Body of pancreas (tissue), 4 donors: ENCODE measurements at regions not wholly inside any gene's neighbourhood (a gene's known extent, or its start where the extent isn't known, plus 50 kb on each side); places are given as distances from the start of the nearest gene placed in this dataset.
"Not testable (repeated sequence)": the region's sequence is repeated elsewhere in the genome, so short reads cannot be mapped to it uniquely, and the experiment has no call there.

Source experiments
- ATAC-seq: fragments of 150-250 bp; one replicate; pipeline ENCODE4 v1.9.1; 2016
- DNase-seq, 4 donors: peaks; one replicate each; pipeline ENCODE4 v3.0.0-alpha.2; 2019
- H3K27ac ChIP-seq, 4 donors: fragments of 200-600 bp; sonication (generic); 1 replicate in 3 of 4; 2 replicates in 1 of 4; pipeline versions ENCODE4 v1.5.1 to v1.6.1; 2016 to 2019; ENCODE audit warnings: mild to moderate bottlenecking in 1 of 4, mixed read lengths in 1 of 4, moderate library complexity in 1 of 4
- H3K27me3 ChIP-seq, 2 donors: fragments of 200-600 bp; sonication (generic); one replicate each; pipeline ENCODE4 v1.6.0; 2016; ENCODE audit warnings: mild to moderate bottlenecking in 1 of 2
- H3K36me3 ChIP-seq, 2 donors: fragments of 200-600 bp; sonication (generic); replicated peaks in 1 of 2; 2 replicates each; pipeline ENCODE4 v1.5.1; 2016; ENCODE audit warnings: low read depth in 2 of 2; ENCODE audit not compliant: insufficient read depth in 1 of 2
- H3K4me1 ChIP-seq: fragments of 200-600 bp; sonication (generic); one replicate; pipeline ENCODE4 v1.6.0; 2016
- H3K4me3 ChIP-seq, 2 donors: fragments of 200-600 bp; sonication (generic); 1 replicate in 1 of 2; 2 replicates in 1 of 2; pipeline ENCODE4 v1.5.1; 2016 to 2019
- H3K9me3 ChIP-seq, 3 donors: fragments of 200-600 bp; sonication (generic); 1 replicate in 2 of 3; 2 replicates in 1 of 3; pipeline ENCODE4 v1.5.1; 2016
- POLR2A ChIP-seq, 3 donors: fragments of 450-650 bp; IDR thresholded peaks; one replicate each; pipeline ENCODE4 v1.6.1; 2016; ENCODE audit warnings: antibody characterized with exemption in 3 of 3, mild to moderate bottlenecking in 2 of 3
- WGBS, 2 donors: methylation state at CpG; one replicate each; pipeline ENCODE4 v1.1.5; 2017; 5-methylcytosine and 5-hydroxymethylcytosine counted together
- intact Hi-C: fragments of 100-400 bp; cut with DNase I; formaldehyde crosslinking; loops from one replicate; pipeline ENCODE4 v1.15.1; 2023
- TF ChIP-seq, protein P1 (sequence below), 7 experiments: fragments of 450-650 bp in 4 of 7; fragments of 200-600 bp in 3 of 7; sonication (generic) in 3 of 7; IDR thresholded peaks; one replicate each; pipeline ENCODE4 v1.5.1; 2016 to 2019; ENCODE audit warnings: antibody characterized with exemption in 7 of 7

DNA sequence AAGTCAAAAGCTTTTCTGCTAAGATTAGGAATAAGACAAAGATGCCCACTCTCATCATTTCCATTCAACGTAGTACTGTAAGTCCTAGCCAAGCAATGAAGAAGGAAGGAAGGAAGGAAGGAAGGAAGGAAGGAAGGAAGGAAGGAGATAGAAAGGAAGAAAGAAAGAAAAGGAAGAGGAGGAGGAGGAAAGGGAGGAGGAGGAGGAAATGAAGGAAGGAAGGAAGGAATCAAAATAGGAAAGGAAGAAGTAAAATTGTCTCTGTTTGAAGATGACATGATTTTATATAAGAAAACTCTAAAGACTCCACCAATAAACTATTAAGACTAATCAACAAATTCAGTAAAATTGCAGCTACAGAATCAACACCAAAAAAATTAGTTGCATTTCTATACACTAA, 66.0 kb upstream of the DHRS4 start:
- H3K9me3 ChIP-seq: no peaks in the 10 kb centered on the region
- DNase-seq (no peak), ATAC-seq (no peak)
- H3K36me3 ChIP-seq: no peaks in the 10 kb centered on the region
- no peak overlapping the region for H3K27ac ChIP-seq
- TF ChIP-seq POLR2A (IDR thresholded peaks at IDR 0.05): no peak
- TF ChIP-seq, protein P1, sequence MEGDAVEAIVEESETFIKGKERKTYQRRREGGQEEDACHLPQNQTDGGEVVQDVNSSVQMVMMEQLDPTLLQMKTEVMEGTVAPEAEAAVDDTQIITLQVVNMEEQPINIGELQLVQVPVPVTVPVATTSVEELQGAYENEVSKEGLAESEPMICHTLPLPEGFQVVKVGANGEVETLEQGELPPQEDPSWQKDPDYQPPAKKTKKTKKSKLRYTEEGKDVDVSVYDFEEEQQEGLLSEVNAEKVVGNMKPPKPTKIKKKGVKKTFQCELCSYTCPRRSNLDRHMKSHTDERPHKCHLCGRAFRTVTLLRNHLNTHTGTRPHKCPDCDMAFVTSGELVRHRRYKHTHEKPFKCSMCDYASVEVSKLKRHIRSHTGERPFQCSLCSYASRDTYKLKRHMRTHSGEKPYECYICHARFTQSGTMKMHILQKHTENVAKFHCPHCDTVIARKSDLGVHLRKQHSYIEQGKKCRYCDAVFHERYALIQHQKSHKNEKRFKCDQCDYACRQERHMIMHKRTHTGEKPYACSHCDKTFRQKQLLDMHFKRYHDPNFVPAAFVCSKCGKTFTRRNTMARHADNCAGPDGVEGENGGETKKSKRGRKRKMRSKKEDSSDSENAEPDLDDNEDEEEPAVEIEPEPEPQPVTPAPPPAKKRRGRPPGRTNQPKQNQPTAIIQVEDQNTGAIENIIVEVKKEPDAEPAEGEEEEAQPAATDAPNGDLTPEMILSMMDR (IDR thresholded peaks at IDR 0.05): no peak
- 94 to 96% methylated on average over 1 of the region's 1 CpG for WGBS, 2 donors
- H3K4me3 ChIP-seq: no peak overlapping the region
- intact Hi-C loops: no loop called here
- peaks cover 20% of the 10 kb centered on the region for H3K4me1 ChIP-seq
- H3K27me3 ChIP-seq: no peaks in the 10 kb centered on the region

GRCh38 chr14:23891717-23892116, 61.9 kb upstream of the DHRS4 start:
- H3K36me3 ChIP-seq, intact Hi-C loops, DNase-seq, H3K4me3 ChIP-seq, H3K9me3 ChIP-seq, H3K27ac ChIP-seq, H3K4me1 ChIP-seq, H3K27me3 ChIP-seq, ATAC-seq: not testable (repeated sequence)
- 96 to 99% methylated on average over 15 to 18 of the region's 26 CpGs for WGBS, 2 donors

DNA sequence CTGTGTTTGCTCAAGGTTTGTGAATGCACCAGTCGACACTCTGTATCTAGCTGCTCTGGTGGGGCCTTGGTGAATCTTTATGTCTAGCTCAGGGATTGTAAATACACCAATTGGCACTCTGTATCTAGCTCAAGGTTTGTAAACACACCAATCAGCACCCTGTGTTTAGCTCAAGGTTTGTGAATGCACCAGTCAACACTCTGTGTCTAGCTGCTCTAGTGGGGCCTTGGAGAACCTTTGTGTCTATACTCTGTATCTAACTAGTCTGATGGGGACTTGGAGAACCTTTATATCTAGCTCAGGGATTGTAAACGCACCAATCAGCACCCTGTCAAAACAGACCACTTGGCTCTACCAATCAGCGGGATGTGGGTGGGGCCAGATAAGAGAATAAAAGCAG, 61.3 kb upstream of the DHRS4 start:
- intact Hi-C loops, H3K36me3 ChIP-seq, H3K9me3 ChIP-seq: not testable (repeated sequence)

DNA sequence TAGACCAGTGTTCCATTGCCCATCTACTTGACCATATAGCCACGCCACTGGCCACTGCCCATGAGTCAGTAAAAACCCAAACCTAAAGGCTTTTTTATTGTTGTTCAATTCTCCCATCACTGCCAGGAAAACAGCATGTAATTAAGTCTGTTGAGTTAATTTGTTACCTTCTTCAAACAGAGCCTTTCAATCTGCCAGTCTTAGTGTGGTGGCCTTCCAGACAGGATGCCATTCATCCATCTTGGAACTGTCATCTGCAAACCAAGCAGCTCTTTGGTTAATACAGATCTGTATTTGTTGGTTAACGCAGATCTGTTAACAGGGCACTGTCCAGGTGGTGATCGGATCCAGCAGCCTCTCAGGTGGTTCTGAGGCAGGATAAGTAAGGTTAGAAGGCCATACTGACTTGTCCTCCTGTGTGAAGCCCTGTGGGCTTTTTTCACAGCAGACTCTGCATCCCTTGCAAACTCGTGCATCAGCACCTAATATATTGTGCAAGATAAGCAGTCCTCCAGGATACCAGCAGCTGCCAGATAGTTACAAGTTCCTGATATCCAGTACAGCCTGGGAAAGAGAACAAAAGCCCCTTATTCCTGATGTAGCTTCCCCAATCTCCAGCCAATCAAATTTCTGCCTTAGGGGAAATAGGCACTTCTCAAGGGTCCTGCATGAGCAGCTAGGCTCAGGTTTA, 59.1 kb upstream of the DHRS4 start:
- H3K9me3 ChIP-seq: no peaks in the 10 kb centered on the region
- no peak overlapping the region for H3K4me3 ChIP-seq
- TF ChIP-seq, protein P1 (IDR thresholded peaks at IDR 0.05): no peak
- no peak for TF ChIP-seq POLR2A (IDR thresholded peaks at IDR 0.05)
- H3K36me3 ChIP-seq: no peaks in the 10 kb centered on the region
- WGBS, 2 donors: 45 to 60% methylated on average over 4 of the region's 4 CpGs
- no peak overlapping the region for H3K27ac ChIP-seq
- intact Hi-C loops: no loop called here
- ATAC-seq (no peak), DNase-seq (no peak)
- no peaks in the 10 kb centered on the region for H3K27me3 ChIP-seq
- H3K4me1 ChIP-seq: no peaks in the 10 kb centered on the region

More for the DNA sequence above, 61.3 kb upstream of the DHRS4 start:
- not testable (repeated sequence) for H3K27ac ChIP-seq, H3K27me3 ChIP-seq, H3K4me1 ChIP-seq, ATAC-seq, H3K4me3 ChIP-seq, DNase-seq
- 51 to 53% methylated on average over 3 of the region's 3 CpGs for WGBS, 2 donors

GRCh38 chr14:23895053-23895419, 58.5 kb upstream of the DHRS4 start:
- no peaks in the 10 kb centered on the region for H3K27me3 ChIP-seq
- no peaks in the 10 kb centered on the region for H3K4me1 ChIP-seq
- H3K9me3 ChIP-seq: no peaks in the 10 kb centered on the region
- 82 to 84% methylated on average over 1 of the region's 1 CpG for WGBS, 2 donors
- H3K27ac ChIP-seq: no peak overlapping the region
- ATAC-seq: no peak
- H3K36me3 ChIP-seq: no peaks in the 10 kb centered on the region
- intact Hi-C loops: no loop called here
- TF ChIP-seq POLR2A (IDR thresholded peaks at IDR 0.05): no peak
- TF ChIP-seq, protein P1 (IDR thresholded peaks at IDR 0.05): no peak
- no peak overlapping the region for H3K4me3 ChIP-seq
- DNase-seq: no peak

DNA sequence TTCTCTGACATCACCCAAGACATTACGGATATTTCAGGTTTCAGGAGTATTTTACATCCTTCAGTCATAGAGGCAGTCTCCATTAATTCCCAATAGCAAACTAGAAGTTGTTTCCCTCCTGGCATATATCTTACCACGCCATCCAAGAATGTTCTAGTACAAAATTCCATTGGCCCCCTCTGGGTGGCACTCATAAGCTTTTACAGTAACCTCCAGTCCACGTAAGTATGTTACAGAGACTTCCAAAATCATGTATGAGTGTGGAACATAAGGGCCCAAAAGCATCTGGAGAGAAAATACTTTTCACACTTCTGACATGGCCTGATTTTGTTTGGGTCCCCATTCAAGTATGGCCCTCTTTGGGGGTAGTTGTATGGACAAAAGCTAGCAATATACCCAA, 58.1 kb upstream of the DHRS4 start:
- H3K9me3 ChIP-seq: no peaks in the 10 kb centered on the region
- WGBS, 2 donors: 68 to 79% methylated on average over 3 of the region's 3 CpGs
- H3K27me3 ChIP-seq: no peaks in the 10 kb centered on the region
- DNase-seq (peak in 1 of 4 donors; percentile 33), ATAC-seq (peak; percentile 56)
- no peak for TF ChIP-seq POLR2A (IDR thresholded peaks at IDR 0.05)
- TF ChIP-seq, protein P1 (IDR thresholded peaks at IDR 0.05): peak in 3 of 7 experiments; percentile 21 to 37 (median 23)
- no peaks in the 10 kb centered on the region for H3K36me3 ChIP-seq
- H3K27ac ChIP-seq: no peak overlapping the region
- intact Hi-C loops: no loop called here
- H3K4me3 ChIP-seq: no peak overlapping the region
- no peaks in the 10 kb centered on the region for H3K4me1 ChIP-seq
